GM23248 (cell line): ENCODE measurements at regions not wholly inside any gene's neighbourhood (a gene's known extent, or its start where the extent isn't known, plus 50 kb on each side); places are given as distances from the start of the nearest gene placed in this dataset.

ENCODE experiments used
- DNase-seq: peaks from one replicate; pipeline ENCODE4 v3.0.0-alpha.2; 2015
- H2AFZ ChIP-seq: fragments of 200-600 bp; sonication (generic); 2 replicates; pipeline ENCODE4 v1.6.1; 2016; ENCODE audit warnings: antibody characterized with exemption
- H3F3A ChIP-seq: fragments of 200-600 bp; sonication (generic); 2 replicates; pipeline ENCODE4 v1.6.1; 2016; ENCODE audit warnings: mild to moderate bottlenecking, antibody characterized with exemption, mixed run types; ENCODE audit not compliant: insufficient read depth
- H3K27ac ChIP-seq: fragments of 200-600 bp; sonication (generic); 2 replicates; pipeline ENCODE4 v1.5.1; 2016; ENCODE audit warnings: mild to moderate bottlenecking
- H3K27me3 ChIP-seq: fragments of 200-600 bp; sonication (generic); replicated peaks from 2 replicates; pipeline ENCODE4 v1.6.1; 2016; ENCODE audit warnings: mild to moderate bottlenecking; ENCODE audit not compliant: insufficient read depth
- H3K36me3 ChIP-seq: fragments of 200-600 bp; sonication (generic); 2 replicates; pipeline ENCODE4 v1.6.1; 2016; ENCODE audit warnings: low read depth, mild to moderate bottlenecking
- H3K4me1 ChIP-seq: fragments of 200-600 bp; sonication (generic); 2 replicates; pipeline ENCODE4 v1.6.1; 2016; ENCODE audit warnings: mild to moderate bottlenecking; ENCODE audit not compliant: insufficient read depth
- H3K4me2 ChIP-seq: fragments of 200-600 bp; sonication (generic); one replicate; pipeline ENCODE4 v1.6.1; 2016; ENCODE audit warnings: mild to moderate bottlenecking; ENCODE audit not compliant: unreplicated experiment
- H3K4me3 ChIP-seq: fragments of 200-600 bp; sonication (generic); 2 replicates; pipeline ENCODE4 v1.5.1; 2016; ENCODE audit warnings: mild to moderate bottlenecking
- H3K79me2 ChIP-seq: fragments of 200-600 bp; sonication (generic); 2 replicates; pipeline ENCODE4 v1.6.1; 2016; ENCODE audit warnings: mild to moderate bottlenecking; ENCODE audit not compliant: insufficient read depth
- H3K9ac ChIP-seq: fragments of 200-600 bp; sonication (generic); 2 replicates; pipeline ENCODE4 v1.6.1; 2016; ENCODE audit warnings: mild to moderate bottlenecking
- H3K9me2 ChIP-seq: fragments of 200-600 bp; sonication (generic); 2 replicates; pipeline ENCODE4 v1.6.1; 2016; ENCODE audit warnings: mixed run types, mild to moderate bottlenecking, moderate library complexity; ENCODE audit not compliant: insufficient read depth
- H3K9me3 ChIP-seq: fragments of 200-600 bp; sonication (generic); one replicate; pipeline ENCODE4 v1.6.1; 2017; ENCODE audit warnings: low read depth
- H4K20me1 ChIP-seq: fragments of 200-600 bp; sonication (generic); 2 replicates; pipeline ENCODE4 v1.6.0; 2016; ENCODE audit not compliant: insufficient read depth
- EZH2 ChIP-seq: fragments of 200-600 bp; sonication (generic); IDR thresholded peaks from 2 replicates; pipeline ENCODE4 v1.6.1; 2018; ENCODE audit warnings: antibody characterized with exemption, mild to moderate bottlenecking; ENCODE audit not compliant: insufficient read depth, poor library complexity, severe bottlenecking
- EZH2phosphoT487 ChIP-seq: fragments of 200-600 bp; sonication (generic); IDR thresholded peaks from 2 replicates; pipeline ENCODE4 v1.6.1; 2018; ENCODE audit warnings: antibody characterized with exemption, moderate library complexity, mild to moderate bottlenecking, low read depth; ENCODE audit not compliant: insufficient read depth
- WGBS, 2 experiments: methylation state at CpG; one replicate each; pipeline ENCODE4 v1.1.6; 2015 to 2017; ENCODE audit warnings: low lambda C conversion rate in 2 of 2, low coverage in 1 of 2; ENCODE audit errors: missing lambda C conversion rate in 2 of 2; 5-methylcytosine and 5-hydroxymethylcytosine counted together
- in situ Hi-C: fragments of 300-500 bp; cut with MboI; formaldehyde crosslinking; loops from 2 replicates; pipeline ENCODE4 v1.15.0; 2020

- Histone ChIP-seq H2AFZ (no peak overlapping the region), H3K9ac (no peak overlapping the region)
Measured at GRCh38 chr5:26535215-26535614, 503.2 kb downstream of the CDH9 start.

GRCh38 chr5:26530305-26530704 lies 508.1 kb downstream of the CDH9 start:
- Histone ChIP-seq H3K9me3 (no peaks in the 10 kb centered on the region), H3K9ac (no peak overlapping the region), H3K79me2 (no peaks in the 10 kb centered on the region), H3K4me3 (no peak overlapping the region), H4K20me1 (no peaks in the 10 kb centered on the region), H2AFZ (no peak overlapping the region), H3K27ac (no peak overlapping the region), H3F3A (no peaks in the 10 kb centered on the region), H3K4me2 (no peak overlapping the region), H3K9me2 (no peaks in the 10 kb centered on the region), H3K27me3 (no peaks in the 10 kb centered on the region), H3K4me1 (no peaks in the 10 kb centered on the region), H3K36me3 (no peaks in the 10 kb centered on the region)
- WGBS, 2 experiments: 6 to 12% methylated on average over 2 of the region's 2 CpGs
- TF ChIP-seq EZH2: no peak
- no peak for TF ChIP-seq EZH2phosphoT487
- no peak for DNase-seq
- in situ Hi-C loops: no loop called here

More at GRCh38 chr5:26535215-26535614, 503.2 kb downstream of the CDH9 start:
- H3K79me2 ChIP-seq: no peaks in the 10 kb centered on the region
- H3K27me3 ChIP-seq: no peaks in the 10 kb centered on the region
- no peaks in the 10 kb centered on the region for H3F3A ChIP-seq
- H3K4me2 ChIP-seq: no peak overlapping the region
- 10 to 12% methylated on average over 3 of the region's 3 CpGs for WGBS, 2 experiments
- no peak for DNase-seq
- H4K20me1 ChIP-seq: no peaks in the 10 kb centered on the region
- no peaks in the 10 kb centered on the region for H3K36me3 ChIP-seq
- no peaks in the 10 kb centered on the region for H3K4me1 ChIP-seq
- no peak overlapping the region for H3K27ac ChIP-seq
- no peaks in the 10 kb centered on the region for H3K9me2 ChIP-seq
- TF ChIP-seq EZH2phosphoT487: no peak
- no peak for TF ChIP-seq EZH2
- no peaks in the 10 kb centered on the region for H3K9me3 ChIP-seq
- H3K4me3 ChIP-seq: no peak overlapping the region
- in situ Hi-C loops: no loop called here

- in situ Hi-C loops: no loop called here
- H3K27ac ChIP-seq: no peak overlapping the region
- no peak for DNase-seq
- WGBS, 2 experiments: 7 to 9% methylated on average over 3 of the region's 3 CpGs
- H3K79me2 ChIP-seq: no peaks in the 10 kb centered on the region
- H3K36me3 ChIP-seq: no peaks in the 10 kb centered on the region
- H3K9ac ChIP-seq: no peak overlapping the region
- H3K4me1 ChIP-seq: no peaks in the 10 kb centered on the region
- no peak overlapping the region for H3K4me2 ChIP-seq
- H4K20me1 ChIP-seq: no peaks in the 10 kb centered on the region
- H3F3A ChIP-seq: no peaks in the 10 kb centered on the region
- H3K9me3 ChIP-seq: no peaks in the 10 kb centered on the region
- no peak overlapping the region for H2AFZ ChIP-seq
- no peaks in the 10 kb centered on the region for H3K27me3 ChIP-seq
- no peak overlapping the region for H3K4me3 ChIP-seq
- H3K9me2 ChIP-seq: no peaks in the 10 kb centered on the region
- TF ChIP-seq EZH2phosphoT487 (no peak), EZH2 (no peak)
Measured at GRCh38 chr5:26519245-26519644, 519.1 kb downstream of the CDH9 start.

- DNase-seq: no peak
- 11 to 14% methylated on average over 5 of the region's 5 CpGs for WGBS, 2 experiments
Measured at GRCh38 chr5:26518065-26518464, 520.3 kb downstream of the CDH9 start.

GRCh38 chr5:26498972-26499371 lies 539.4 kb downstream of the CDH9 start:
- Histone ChIP-seq H3K4me3 (no peak overlapping the region), H3K9me3 (no peaks in the 10 kb centered on the region), H3F3A (no peaks in the 10 kb centered on the region), H3K4me2 (no peak overlapping the region), H3K27me3 (no peaks in the 10 kb centered on the region), H4K20me1 (no peaks in the 10 kb centered on the region), H3K4me1 (no peaks in the 10 kb centered on the region), H3K9me2 (no peaks in the 10 kb centered on the region), H3K36me3 (no peaks in the 10 kb centered on the region), H2AFZ (no peak overlapping the region), H3K27ac (no peak overlapping the region), H3K79me2 (no peaks in the 10 kb centered on the region), H3K9ac (no peak overlapping the region)
- DNase-seq: no peak
- in situ Hi-C loops: no loop called here
- WGBS, 2 experiments: 24 to 25% methylated on average over 5 of the region's 5 CpGs
- TF ChIP-seq EZH2phosphoT487 (no peak), EZH2 (no peak)

More at GRCh38 chr5:26518065-26518464, 520.3 kb downstream of the CDH9 start:
- Histone ChIP-seq H3K4me1 (no peaks in the 10 kb centered on the region), H3K9me3 (no peaks in the 10 kb centered on the region), H3K27ac (no peak overlapping the region), H3K4me3 (no peak overlapping the region), H3K27me3 (no peaks in the 10 kb centered on the region), H3K9ac (no peak overlapping the region), H3K9me2 (no peaks in the 10 kb centered on the region), H3K4me2 (no peak overlapping the region), H3F3A (no peaks in the 10 kb centered on the region), H2AFZ (no peak overlapping the region), H4K20me1 (no peaks in the 10 kb centered on the region), H3K36me3 (no peaks in the 10 kb centered on the region), H3K79me2 (no peaks in the 10 kb centered on the region)
- TF ChIP-seq EZH2 (no peak), EZH2phosphoT487 (no peak)
- in situ Hi-C loops: no loop called here
